Tongue (tissue), 1 donor: ENCODE measurements at regions not wholly inside any gene's neighbourhood (a gene's known extent, or its start where the extent isn't known, plus 50 kb on each side); places are given as distances from the start of the nearest gene placed in this dataset.
A peak's percentile ranks its signal among the peaks of the same experiment; 100 is the strongest.
"Not testable (repeated sequence)": the region's sequence is repeated elsewhere in the genome, so short reads cannot be mapped to it uniquely, and the experiment has no call there.

Experiments
- DNase-seq: peaks from one replicate; pipeline ENCODE4 v3.0.0-alpha.2; 2015

GRCh38 chr11:134843735-134844134 is 431.7 kb upstream of the B3GAT1 start:
- DNase-seq, result no peak

- DNase-seq, result no peak
These were observed 431.0 kb upstream of the B3GAT1 start for GRCh38 chr11:134843020-134843419.

GRCh38 chr11:134841972-134842371 is 429.9 kb upstream of the B3GAT1 start:
- DNase-seq, result no peak

GRCh38 chr11:134841411-134841810 is 429.4 kb upstream of the B3GAT1 start:
- DNase-seq, result no peak

- no peak for DNase-seq
These were observed 428.9 kb upstream of the B3GAT1 start for GRCh38 chr11:134840945-134841344.

GRCh38 chr11:134840165-134840564 is 428.1 kb upstream of the B3GAT1 start:
- not testable (repeated sequence) for DNase-seq

- DNase-seq, result no peak
These were observed 426.7 kb upstream of the B3GAT1 start for GRCh38 chr11:134838708-134839107.

GRCh38 chr11:134837887-134838232 is 425.8 kb upstream of the B3GAT1 start:
- DNase-seq, result no peak

- no peak for DNase-seq
These were observed 425.3 kb upstream of the B3GAT1 start for GRCh38 chr11:134837166-134837886.

GRCh38 chr11:134836561-134836960 is 424.5 kb upstream of the B3GAT1 start:
- DNase-seq, result no peak

GRCh38 chr11:134835561-134835960 is 423.5 kb upstream of the B3GAT1 start:
- no peak for DNase-seq

GRCh38 chr11:134830312-134830711 is 418.3 kb upstream of the B3GAT1 start:
- DNase-seq, result no peak

GRCh38 chr11:134823970-134824369 is 411.9 kb upstream of the B3GAT1 start:
- no peak for DNase-seq

GRCh38 chr11:134822897-134823296 is 410.9 kb upstream of the B3GAT1 start:
- no peak for DNase-seq

GRCh38 chr11:134821422-134821821 is 409.4 kb upstream of the B3GAT1 start:
- DNase-seq, result no peak

GRCh38 chr11:134819041-134819440 is 407.0 kb upstream of the B3GAT1 start:
- DNase-seq, result peak; percentile 17

- DNase-seq, result no peak
These were observed 406.5 kb upstream of the B3GAT1 start for GRCh38 chr11:134818516-134818915.

- no peak for DNase-seq
These were observed 403.4 kb upstream of the B3GAT1 start for GRCh38 chr11:134815404-134815803.

- DNase-seq, result no peak
These were observed 396.0 kb upstream of the B3GAT1 start for GRCh38 chr11:134807997-134808396.

GRCh38 chr11:134802598-134802997 is 390.6 kb upstream of the B3GAT1 start:
- DNase-seq, result no peak

GRCh38 chr11:134802116-134802515 is 390.1 kb upstream of the B3GAT1 start:
- no peak for DNase-seq

GRCh38 chr11:134801570-134801969 is 389.5 kb upstream of the B3GAT1 start:
- DNase-seq, result no peak

GRCh38 chr11:134800826-134801225 is 388.8 kb upstream of the B3GAT1 start:
- DNase-seq, result peak; percentile 32

- DNase-seq, result no peak
These were observed 388.1 kb upstream of the B3GAT1 start for GRCh38 chr11:134800130-134800529.

- DNase-seq, result no peak
These were observed 387.3 kb upstream of the B3GAT1 start for GRCh38 chr11:134799386-134799785.
